Islet precursor cell (in vitro differentiated cells): ENCODE measurements at regions not wholly inside any gene's neighbourhood (a gene's known extent, or its start where the extent isn't known, plus 50 kb on each side); places are given as distances from the start of the nearest gene placed in this dataset.
"Not testable (repeated sequence)": the region's sequence is repeated elsewhere in the genome, so short reads cannot be mapped to it uniquely, and the experiment has no call there.

Experiments
- DNase-seq: peaks from one replicate; pipeline ENCODE4 v3.0.0-alpha.2; 2018

DNA sequence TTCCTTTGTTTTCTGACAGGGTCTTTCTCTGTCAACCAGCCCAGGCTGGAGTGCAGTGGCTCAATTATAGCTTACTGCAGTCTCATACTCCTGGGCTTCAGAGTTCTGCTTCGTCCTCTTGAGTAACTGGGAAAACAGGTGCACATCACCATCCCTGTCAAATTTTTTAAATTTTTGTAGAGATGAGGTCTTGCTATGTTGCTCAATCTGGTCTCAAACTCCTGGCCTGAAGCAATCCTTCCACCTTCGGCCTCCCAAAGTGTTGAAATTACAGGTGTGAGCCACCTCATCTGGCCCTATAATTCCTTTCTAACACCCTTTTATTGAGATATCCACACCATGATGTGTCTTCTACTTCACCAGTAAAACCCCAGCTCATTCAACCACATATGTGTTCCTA, 341.6 kb upstream of the PCSK5 start:
- no peak for DNase-seq

DNA sequence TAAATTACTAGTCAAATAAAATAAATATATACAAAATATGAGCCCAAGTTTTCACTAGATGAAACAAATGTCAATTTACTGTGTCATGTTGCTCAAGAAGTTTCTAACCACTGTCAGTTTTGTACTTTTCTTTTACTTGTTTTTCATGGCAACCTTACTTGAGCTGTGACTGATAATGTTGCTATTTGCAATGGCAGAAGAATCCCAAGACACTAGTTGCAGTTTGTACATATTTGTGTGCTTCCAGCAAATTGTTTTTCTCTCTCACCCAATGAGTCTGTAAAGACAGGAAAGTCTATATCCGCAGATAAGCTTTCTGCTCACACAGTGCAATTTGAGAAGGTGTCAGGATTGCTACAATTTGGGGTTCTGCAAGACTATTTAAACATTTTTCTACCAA, 338.6 kb upstream of the PCSK5 start:
- DNase-seq, result no peak

DNA sequence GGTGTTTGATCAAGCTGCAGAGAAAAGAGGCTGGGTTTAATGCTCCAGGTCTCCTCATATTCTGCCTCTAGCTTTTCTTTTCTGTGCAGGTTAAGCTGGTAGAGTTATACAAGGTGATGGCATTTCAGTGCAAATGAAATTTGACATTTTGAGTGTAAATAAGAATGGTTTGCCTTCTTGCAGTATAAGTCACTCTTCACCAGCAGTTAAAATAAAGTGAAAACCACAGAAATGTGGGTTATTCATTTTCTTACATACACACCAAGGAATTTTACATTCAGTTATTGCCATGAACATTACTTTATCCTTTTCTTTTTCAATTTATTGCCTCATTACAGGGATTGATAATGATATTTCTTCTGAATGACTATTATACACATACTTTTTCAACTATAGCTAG, 337.5 kb upstream of the PCSK5 start:
- DNase-seq, result no peak

DNA sequence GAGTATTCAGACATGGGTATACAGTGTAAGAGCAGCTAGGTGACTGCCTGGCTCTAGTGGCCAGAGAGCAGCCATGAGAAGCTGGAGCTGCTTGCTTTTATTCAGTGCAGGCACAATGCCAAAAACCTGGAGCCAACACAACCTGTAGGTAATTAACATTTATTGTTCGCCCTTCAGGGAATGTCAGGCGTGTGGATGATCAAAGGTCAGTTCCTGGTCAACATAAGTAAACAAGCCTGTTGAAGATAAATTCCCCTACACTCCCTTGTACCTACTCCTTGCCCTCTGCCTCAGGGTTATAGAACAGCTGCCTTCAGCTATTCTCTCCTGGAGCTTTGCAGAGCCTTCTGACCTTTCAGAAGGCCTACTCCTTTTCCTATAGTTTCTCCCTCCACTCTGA, 323.7 kb upstream of the PCSK5 start:
- DNase-seq, result not testable (repeated sequence)

DNA sequence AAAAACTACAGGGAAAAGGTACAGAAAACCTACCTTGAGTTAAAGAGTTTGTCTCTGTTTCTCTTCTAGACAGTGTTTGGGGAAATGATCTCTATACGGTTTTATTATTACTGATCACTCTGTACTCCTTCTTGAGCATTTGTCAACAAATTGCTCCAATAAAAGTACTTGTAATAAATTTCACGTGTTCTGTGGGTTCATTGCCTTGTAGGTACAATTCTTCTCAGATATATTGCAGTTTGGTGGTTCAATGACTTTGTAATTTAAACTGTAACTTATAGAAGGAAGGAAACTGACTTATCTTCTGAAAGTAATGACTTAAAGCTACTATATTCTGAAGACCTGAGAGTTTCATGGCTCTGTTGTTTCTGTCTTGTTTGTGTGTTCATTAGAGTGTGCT, 319.9 kb upstream of the PCSK5 start:
- DNase-seq, result no peak

DNA sequence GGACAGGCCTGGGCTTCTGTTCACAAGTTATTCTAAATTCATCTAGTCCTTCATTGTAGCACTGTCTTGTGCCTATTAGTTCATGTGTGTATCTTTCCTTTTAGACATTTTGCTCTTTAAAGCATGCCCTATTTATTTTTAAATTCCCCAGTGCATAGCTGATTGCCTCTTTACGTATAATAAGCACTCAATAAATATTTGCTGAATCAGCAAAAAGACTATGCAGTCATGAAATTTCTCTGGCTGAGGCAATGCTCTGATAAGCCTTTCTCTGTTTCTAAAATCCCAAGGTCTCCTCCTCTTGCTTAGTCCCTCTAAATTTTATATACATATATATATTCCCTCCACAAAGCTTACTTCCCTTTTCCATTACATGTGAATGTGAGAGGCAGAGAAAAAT, 315.9 kb upstream of the PCSK5 start:
- no peak for DNase-seq

DNA sequence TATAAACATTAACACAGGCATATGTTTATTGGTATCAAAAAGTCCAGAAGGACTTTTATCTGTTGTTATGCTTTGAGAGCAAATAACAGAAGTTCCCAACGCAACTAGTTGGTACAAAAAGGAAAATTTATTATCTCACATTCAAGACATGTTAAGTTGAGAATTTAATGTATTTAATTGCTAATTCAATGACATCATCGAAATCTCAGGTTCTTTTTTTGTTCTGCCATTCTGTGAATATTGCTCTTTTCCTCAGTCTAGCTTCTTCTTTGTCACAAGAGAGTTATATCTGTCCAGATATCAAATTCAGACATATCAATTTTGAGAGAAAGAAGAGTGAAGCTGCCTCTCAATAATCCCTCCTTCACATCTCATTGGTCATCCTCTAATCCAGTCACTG, 307.6 kb upstream of the PCSK5 start:
- no peak for DNase-seq

DNA sequence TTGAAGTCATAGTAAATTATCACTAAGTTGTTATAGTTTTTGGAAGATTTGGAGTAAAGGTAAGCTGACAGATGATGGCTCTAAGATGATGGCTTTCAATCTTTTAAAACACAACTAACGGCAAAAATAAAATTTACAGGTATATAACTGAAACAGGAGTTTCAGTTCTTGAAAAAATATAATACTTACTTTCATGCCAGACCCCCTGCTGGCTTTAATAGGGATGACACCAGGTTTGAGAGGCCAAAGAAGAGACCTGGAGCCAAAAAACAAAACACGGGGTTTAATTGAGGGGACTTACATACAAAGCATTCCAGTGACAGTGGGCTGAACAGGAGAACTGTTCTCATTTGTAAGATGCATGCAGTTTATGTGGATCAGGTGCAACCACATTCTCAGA, 301.7 kb upstream of the PCSK5 start:
- no peak for DNase-seq

DNA sequence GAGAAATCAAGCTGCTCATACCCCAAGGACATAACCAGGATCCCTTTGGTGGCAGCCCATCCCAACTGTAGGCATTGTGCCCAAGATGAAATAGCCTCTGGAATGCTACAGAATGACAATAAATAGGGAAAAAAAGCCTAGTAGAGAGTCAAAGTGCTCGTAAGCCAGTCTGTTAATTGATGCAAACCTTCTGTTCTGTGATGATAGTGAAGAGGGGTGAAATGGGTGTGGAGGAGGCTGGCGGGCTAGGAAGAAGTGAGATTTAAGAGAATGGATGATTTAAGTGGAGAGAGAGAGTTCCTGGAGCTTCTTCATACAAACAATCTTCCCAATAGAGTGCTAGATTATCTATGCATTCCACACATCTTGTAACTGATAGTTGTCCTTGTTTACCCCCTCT, 301.0 kb upstream of the PCSK5 start:
- DNase-seq, result no peak

DNA sequence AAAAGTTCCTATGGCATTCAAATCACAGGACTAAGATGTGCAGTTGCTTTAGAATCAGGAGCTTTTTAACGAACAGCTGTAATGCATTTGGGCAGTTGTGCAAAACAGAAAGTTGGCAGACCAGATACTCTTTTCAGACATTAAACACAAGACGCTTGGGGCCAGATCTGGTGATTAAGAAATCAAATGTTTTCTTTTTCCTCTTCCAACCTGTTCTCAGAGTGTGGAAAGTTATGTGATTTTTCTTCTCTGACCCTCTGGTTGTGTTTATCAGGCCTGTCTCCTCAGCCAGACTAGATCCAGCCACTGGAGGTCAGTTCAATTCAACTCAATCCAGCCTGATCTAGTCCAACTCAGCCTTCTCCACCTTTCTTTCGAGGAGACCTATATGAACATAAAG, 298.5 kb upstream of the PCSK5 start:
- no peak for DNase-seq

DNA sequence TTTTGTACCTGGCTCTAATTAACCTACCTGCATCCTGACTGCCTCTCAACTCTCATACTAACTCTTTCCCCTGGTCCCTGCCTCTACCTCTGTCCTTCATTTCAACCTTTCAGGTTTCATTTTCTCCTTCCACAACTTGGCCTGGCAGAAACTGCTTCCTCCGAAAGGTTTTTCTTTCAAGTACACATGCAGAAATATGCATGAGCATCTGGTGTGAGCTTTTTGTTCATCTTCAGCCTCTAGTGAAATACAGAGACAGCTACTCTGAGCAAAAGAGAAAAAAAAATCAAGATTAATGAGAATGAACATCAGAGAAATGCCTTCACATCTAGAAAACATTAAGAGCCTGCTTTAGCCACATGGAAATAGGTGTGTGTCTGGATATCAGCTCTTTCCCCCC, 297.9 kb upstream of the PCSK5 start:
- DNase-seq, result no peak

DNA sequence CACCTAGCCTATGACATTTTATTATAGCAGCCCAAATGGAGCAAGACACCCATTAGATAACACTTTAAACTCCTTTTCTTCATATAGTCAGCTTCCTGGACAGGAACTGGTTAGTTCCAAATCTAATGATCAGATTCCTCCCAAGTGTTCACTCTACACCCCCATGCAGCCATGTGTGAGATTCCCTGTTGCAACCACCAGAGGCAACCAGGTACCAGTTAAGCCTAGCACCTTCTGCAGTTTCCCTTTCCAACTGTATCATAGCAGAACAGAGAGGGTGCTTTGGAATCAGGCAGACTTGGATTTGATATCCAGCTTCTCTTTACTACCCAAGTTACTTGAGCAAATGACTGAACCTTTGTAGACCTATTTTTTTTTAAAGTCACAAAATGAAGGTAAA, 296.6 kb upstream of the PCSK5 start:
- no peak for DNase-seq

DNA sequence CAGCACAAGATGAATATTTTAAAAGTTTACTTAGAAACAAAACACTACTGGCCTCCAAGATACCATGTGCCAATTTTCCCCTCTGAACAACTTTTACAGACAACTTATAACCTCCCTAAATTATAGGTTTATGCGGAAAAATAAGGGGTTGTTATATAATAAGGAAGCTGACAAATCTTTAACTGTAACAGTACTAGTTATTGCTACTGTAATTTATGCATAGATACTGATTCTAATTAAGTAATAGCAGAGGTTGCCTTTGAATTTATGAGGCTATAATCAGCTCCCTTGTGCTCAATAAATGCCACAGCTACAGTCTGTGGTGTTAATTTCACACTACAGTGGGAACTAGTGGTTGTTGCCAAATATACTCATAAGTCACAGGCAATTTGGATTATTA, 291.3 kb upstream of the PCSK5 start:
- no peak for DNase-seq

DNA sequence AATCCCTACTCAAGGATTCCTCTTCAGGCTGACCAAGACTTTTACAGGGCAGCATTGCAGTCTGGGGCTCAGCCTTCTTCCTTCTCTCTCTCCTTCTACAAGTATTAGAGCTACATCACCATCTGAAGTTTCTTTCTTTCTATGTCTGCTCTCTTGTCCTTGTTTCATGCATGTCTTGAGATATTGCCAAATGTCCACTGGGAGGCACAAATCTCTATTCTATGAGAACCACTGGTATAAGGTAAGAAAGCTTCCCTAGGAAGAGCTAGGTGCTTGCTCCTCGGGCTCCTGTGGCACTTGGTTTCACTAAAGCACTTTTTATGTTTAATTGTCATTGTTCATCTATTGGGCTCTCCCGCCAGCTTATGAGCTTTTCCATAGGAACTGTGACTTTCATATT, 289.2 kb upstream of the PCSK5 start:
- no peak for DNase-seq

DNA sequence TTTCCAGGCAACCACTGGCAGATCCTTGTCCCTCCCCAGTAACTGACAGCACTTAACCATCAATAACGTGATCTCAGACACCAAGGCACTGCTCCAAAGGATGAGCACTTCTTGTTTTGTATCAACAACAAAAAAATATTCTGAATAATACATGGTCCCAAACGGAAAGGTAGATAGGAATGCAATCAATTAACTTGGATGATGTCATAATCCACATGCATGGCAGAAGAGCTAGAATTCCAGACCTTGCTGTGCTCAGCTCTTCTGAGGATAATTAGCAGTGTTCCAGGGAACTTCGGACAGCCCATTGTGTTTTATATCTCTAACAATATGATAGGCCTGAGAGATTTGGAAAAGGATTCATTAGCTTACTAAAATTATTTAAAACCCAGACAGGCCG, 288.4 kb upstream of the PCSK5 start:
- no peak for DNase-seq

DNA sequence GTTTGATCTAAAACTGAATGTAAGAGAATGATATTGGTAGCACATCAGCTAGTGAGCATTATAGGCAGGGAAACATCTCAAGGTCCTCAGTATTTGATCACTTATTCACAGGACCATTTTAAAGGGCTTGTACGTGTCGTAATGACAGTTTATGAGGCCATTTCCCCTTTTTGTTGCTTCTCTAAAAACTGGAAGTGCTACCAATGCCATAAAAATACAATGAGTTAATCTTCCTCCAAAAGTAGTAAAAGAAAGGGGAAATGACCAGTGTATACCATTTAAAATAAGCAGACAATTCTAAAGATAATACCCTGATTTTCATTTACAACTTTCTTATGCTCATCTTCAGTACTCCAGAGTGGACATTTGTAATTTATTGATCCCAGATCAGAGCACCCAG, 285.8 kb upstream of the PCSK5 start:
- DNase-seq, result no peak

DNA sequence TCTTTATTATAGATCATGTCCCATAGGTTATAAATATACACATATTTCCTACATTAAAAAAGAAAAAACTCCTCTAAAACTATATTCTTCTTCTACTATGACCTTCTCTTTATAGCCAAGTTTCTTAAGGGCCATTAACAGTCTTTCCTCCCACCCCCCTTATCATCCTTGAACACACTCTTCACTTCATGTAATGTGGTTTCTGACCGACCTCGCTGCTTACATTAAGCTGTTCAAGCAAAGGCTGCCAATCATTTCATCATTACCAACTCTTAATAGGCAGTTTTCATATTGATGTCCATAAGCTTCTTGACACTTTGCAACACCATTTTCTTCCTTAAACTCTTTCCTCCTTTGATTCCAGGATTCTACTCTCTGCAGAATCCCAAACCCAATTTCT, 283.0 kb upstream of the PCSK5 start:
- DNase-seq, result no peak

DNA sequence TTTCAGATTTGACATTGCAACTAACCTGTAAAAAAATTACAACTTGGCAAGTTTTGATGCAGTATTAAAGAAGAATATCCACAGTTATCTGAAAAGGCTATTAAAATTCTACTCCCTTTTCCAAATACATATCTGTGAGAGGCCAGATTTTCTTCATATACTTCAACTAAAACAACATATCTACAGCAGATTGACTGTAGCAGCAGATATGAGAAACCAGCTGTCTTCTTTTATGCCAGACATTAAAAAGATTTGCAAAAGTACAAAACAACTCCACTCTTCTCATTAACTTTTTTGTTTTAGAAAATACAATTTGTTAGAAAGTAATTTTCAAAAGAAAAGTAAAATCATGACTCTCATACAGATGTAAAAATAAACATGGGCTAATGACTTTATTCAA, 281.1 kb upstream of the PCSK5 start:
- no peak for DNase-seq

DNA sequence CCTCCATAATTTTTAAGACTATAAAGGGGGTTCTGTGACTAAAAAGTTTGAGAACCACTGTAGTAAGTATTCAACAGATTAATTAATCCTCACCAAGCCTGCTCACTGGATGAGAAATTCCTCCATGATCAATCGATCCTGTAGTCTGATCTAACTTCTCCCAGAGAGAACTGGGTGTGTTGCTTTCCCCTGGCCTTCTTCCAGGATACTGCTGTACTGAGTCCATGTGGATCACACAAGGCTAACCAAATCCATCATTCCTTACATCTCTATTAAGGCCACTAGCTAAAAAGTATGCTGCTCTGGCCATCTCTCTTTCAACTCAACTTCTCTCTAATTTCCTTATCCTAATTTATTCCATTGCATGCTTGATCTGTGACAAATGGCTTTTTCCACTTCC, 280.2 kb upstream of the PCSK5 start:
- no peak for DNase-seq

DNA sequence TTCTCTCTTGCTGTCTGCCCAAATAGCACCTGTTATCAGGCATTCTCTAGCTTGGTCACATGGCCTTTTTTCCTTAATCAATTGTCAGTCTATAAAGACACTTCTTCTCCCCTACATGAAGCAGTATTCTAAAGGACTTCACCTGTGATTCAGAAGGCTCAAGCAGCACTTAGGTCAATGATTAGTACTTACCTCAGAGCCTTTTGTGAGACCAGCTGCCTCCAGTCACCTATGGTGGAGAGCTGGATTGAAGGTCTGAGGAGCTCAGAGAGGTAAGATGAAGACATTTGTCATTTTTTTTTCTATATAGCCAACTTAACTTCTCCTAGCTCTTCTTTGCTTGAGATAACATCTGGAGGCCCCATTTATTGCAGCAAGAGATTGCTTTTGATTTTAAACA, 278.3 kb upstream of the PCSK5 start:
- no peak for DNase-seq

DNA sequence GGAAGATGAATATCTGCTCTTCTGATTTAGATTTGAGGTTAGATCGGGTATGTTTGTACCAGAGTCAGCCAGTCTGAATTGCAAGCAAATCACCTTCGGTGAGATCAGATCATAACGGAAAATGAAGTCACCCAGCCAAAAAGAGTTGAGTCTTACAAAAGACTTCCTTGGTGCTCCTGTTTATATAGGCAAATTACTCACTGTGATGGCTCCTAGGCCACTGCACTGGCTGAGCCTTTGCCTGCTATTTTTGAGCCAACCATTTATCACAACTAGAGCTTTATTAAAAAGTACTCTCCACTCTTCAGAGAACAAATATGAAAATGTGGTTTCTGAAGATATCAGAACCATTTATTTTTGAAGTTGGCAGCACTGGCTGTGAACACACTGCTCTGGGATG, 277.7 kb upstream of the PCSK5 start:
- DNase-seq, result no peak

DNA sequence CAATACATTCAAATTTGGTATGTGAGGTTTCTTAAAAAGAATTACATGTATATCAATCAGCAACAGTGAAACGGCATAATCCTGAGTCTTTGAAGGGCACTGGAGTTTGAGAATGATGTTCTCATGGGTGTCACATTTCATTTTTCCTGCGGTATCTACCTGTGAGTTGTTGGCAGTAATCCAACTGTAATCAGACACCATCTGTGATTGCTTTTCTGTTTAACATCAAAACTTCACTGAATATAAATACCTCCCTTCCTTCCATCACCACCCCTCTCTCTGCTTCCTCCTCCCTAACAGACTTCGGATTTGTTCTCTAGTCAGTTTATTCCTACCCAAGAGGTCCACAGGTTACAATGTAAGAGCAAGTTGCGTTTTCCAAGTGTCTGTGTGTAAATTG, 275.2 kb upstream of the PCSK5 start:
- DNase-seq, result no peak

DNA sequence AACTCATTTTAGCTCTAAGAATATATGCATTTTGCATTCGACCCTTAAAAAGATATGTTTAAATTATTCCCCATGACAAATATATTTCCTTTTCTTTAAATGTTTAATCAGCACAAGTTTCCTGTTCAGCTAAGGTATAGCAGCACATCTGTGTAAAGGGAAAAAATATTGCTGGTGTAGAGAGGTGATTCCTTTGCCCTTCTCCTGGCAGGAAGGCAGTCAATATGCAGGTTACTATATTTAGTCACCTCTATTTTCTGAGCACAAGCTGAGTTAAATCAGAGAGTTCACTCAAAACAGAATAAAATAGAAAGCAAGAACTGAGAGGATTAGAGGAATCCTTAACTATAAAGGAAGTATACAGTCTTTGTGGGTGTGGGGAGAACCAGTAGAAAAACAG, 274.4 kb upstream of the PCSK5 start:
- DNase-seq, result no peak

DNA sequence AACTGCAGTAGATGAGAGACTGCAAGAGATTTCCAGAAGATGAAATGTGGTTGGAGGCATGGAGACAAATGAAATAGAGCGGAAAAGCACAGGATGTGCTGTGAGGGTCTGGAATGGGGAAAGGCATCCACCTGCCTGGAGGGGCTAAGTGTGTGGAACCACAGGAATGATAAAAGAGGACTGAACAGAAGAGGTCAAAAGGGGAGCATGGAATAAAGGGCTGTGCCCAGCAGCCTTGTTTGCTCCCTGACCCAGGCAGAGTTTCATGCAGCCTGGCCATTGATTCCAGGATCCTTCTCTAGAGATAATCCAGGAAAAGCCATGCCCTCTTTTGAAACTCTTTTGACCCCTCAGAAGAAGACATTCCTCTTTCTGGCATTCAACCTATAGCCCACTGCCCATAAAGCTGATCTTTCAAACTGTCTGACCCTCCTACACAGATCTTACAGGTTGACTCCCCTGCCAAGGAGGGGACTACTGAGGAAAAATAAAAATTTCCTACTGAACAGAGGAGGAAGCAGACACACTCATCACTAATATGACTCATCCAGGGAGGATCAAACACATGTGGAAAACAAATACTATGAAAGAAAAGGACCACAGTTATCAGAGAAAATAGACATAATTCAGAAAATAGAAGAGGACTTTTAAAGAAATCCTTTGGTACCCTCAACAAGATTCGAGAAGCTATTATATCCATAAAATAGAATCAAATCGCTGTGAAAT, 273.5 kb upstream of the PCSK5 start:
- peak; percentile 89 for DNase-seq

DNA sequence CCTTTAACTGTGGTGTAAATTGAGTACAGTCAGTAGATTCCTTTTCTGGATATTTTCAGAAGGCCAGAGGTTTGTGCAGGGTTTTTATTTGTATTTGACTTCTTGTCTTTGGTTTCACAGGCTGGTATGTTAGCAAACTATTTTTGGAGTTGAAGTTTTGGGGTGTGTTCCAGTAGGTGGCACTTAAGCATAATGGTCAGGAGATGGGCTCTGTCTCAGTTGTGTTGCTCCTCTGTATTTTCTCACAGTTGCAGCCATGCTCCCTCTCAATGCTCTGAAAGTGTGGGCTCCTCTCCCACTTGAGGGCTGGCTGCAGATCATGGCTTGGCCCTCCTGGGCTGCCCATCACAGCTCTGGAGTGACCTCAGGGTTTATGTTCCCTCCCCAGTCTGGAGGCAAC, 267.0 kb upstream of the PCSK5 start:
- no peak for DNase-seq

DNA sequence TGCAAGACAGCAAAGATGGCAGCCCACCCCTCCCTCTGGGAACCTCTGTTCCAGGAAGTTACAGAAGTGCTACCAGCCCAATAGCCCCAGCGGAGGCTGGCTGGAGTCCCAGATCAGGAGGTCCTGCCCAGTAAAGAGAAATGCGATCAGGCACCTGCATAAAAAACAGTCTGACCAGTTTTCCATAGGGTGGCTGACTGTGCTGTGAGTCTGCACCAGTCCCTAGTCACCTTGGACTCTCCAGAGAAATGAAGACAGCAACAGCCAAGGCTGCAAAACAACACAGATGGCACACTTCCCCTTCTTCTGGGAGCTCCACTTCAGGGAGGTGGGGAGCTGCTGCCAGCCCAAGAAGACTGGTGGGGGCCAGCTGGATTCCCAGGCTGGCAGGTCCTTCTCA, 265.5 kb upstream of the PCSK5 start:
- no peak for DNase-seq
